Testis (tissue), 2 donors: ENCODE measurements at regions not wholly inside any gene's neighbourhood (a gene's known extent, or its start where the extent isn't known, plus 50 kb on each side); places are given as distances from the start of the nearest gene placed in this dataset.

Source experiments
- DNase-seq: peaks from one replicate; pipeline ENCODE4 v3.0.0-alpha.2; 2019
- H3K27ac ChIP-seq, 2 donors: fragments of 200-600 bp; sonication (generic); one replicate each; pipeline ENCODE4 v1.5.1; 2019
- H3K27me3 ChIP-seq: fragments of 200-600 bp; sonication (generic); one replicate; pipeline ENCODE4 v1.5.1; 2019
- H3K36me3 ChIP-seq: fragments of 200-600 bp; sonication (generic); one replicate; pipeline ENCODE4 v1.5.1; 2017; ENCODE audit warnings: low read depth; ENCODE audit errors: missing control alignments
- H3K4me1 ChIP-seq: fragments of 200-600 bp; sonication (generic); one replicate; pipeline ENCODE4 v1.5.1; 2019
- H3K4me3 ChIP-seq, 2 donors: fragments of 200-600 bp; sonication (generic); one replicate each; pipeline ENCODE4 v1.5.1; 2017 to 2019
- H3K9me3 ChIP-seq: fragments of 200-600 bp; sonication (generic); one replicate; pipeline ENCODE4 v1.5.1; 2017
- CTCF ChIP-seq, 3 experiments: fragments of 450-650 bp in 2 of 3; fragments of 200-600 bp in 1 of 3; sonication (generic) in 1 of 3; IDR thresholded peaks; one replicate each; pipeline ENCODE4 v1.5.1; 2016 to 2019; ENCODE audit warnings: antibody characterized with exemption in 3 of 3, mild to moderate bottlenecking in 2 of 3, moderate library complexity in 1 of 3
- POLR2A ChIP-seq: fragments of 450-650 bp; IDR thresholded peaks from one replicate; pipeline ENCODE4 v1.6.1; 2017; ENCODE audit warnings: antibody characterized with exemption, mild to moderate bottlenecking, moderate library complexity
- WGBS, 2 donors: methylation state at CpG; one replicate each; pipeline ENCODE4 v1.1.5; 2018; 5-methylcytosine and 5-hydroxymethylcytosine counted together
- intact Hi-C: fragments of 100-400 bp; cut with DNase I; formaldehyde crosslinking; loops from one replicate; pipeline ENCODE4 v1.15.1; 2023; ENCODE audit warnings: low total_unique reads

- Histone ChIP-seq H3K27me3 (no peaks in the 10 kb centered on the region), H3K36me3 (no peaks in the 10 kb centered on the region), H3K27ac (no peak overlapping the region), H3K9me3 (no peaks in the 10 kb centered on the region), H3K4me3 (no peak overlapping the region), H3K4me1 (no peaks in the 10 kb centered on the region)
- no peak for TF ChIP-seq POLR2A
- TF ChIP-seq CTCF (IDR thresholded peaks at IDR 0.05) = no peak
- WGBS, 2 donors = 93 to 95% methylated on average over 5 of the region's 5 CpGs
- intact Hi-C loops = no loop called here
- no peak for DNase-seq
Observed at GRCh38 chr7:68805159-68805558, 793.1 kb upstream of the AUTS2 start.

- no peak overlapping the region for H3K4me3 ChIP-seq
- H3K9me3 ChIP-seq = no peaks in the 10 kb centered on the region
- intact Hi-C loops = no loop called here
- H3K4me1 ChIP-seq = no peaks in the 10 kb centered on the region
- H3K27me3 ChIP-seq = no peaks in the 10 kb centered on the region
- no peak overlapping the region for H3K27ac ChIP-seq
- H3K36me3 ChIP-seq = no peaks in the 10 kb centered on the region
- DNase-seq = no peak
- WGBS, 2 donors = 39 to 40% methylated on average over 2 of the region's 2 CpGs
- TF ChIP-seq CTCF (IDR thresholded peaks at IDR 0.05) (no peak), POLR2A (no peak)
Observed at GRCh38 chr7:68807666-68808065, 790.6 kb upstream of the AUTS2 start.

GRCh38 chr7:68813551-68814080, 784.7 kb upstream of the AUTS2 start:
- intact Hi-C loops = no loop called here
- no peaks in the 10 kb centered on the region for H3K36me3 ChIP-seq
- no peak overlapping the region for H3K27ac ChIP-seq
- DNase-seq = no peak
- TF ChIP-seq POLR2A (no peak), CTCF (IDR thresholded peaks at IDR 0.05) (no peak)
- H3K4me3 ChIP-seq = no peak overlapping the region
- no peaks in the 10 kb centered on the region for H3K9me3 ChIP-seq
- H3K4me1 ChIP-seq = no peaks in the 10 kb centered on the region
- 65 to 67% methylated on average over 11 to 12 of the region's 12 CpGs for WGBS, 2 donors
- no peaks in the 10 kb centered on the region for H3K27me3 ChIP-seq

GRCh38 chr7:68816491-68816890, 781.8 kb upstream of the AUTS2 start:
- Histone ChIP-seq H3K27ac (no peak overlapping the region), H3K4me3 (no peak overlapping the region), H3K4me1 (no peaks in the 10 kb centered on the region), H3K36me3 (no peaks in the 10 kb centered on the region), H3K9me3 (no peaks in the 10 kb centered on the region), H3K27me3 (no peaks in the 10 kb centered on the region)
- 83 to 87% methylated on average over 2 of the region's 2 CpGs for WGBS, 2 donors
- DNase-seq = no peak
- intact Hi-C loops = no loop called here
- no peak for TF ChIP-seq CTCF (IDR thresholded peaks at IDR 0.05)
- no peak for TF ChIP-seq POLR2A

- TF ChIP-seq POLR2A = no peak
Observed at GRCh38 chr7:68820321-68820720, 778.0 kb upstream of the AUTS2 start.

More at GRCh38 chr7:68820321-68820720, 778.0 kb upstream of the AUTS2 start:
- H3K27me3 ChIP-seq = no peaks in the 10 kb centered on the region
- H3K36me3 ChIP-seq = no peaks in the 10 kb centered on the region
- H3K4me3 ChIP-seq = no peak overlapping the region
- no peaks in the 10 kb centered on the region for H3K4me1 ChIP-seq
- H3K9me3 ChIP-seq = no peaks in the 10 kb centered on the region
- DNase-seq = no peak
- WGBS, 2 donors = 89 to 94% methylated on average over 6 of the region's 6 CpGs
- H3K27ac ChIP-seq = no peak overlapping the region
- intact Hi-C loops = no loop called here
